A549 (cell line): ENCODE measurements at regions not wholly inside any gene's neighbourhood (a gene's known extent, or its start where the extent isn't known, plus 50 kb on each side); places are given as distances from the start of the nearest gene placed in this dataset.

ENCODE experiments used
- CBX8 ChIP-seq: fragments of 200-600 bp; sonication (generic); IDR thresholded peaks from 2 replicates; pipeline ENCODE4 v1.6.1; 2016
- CEBPB ChIP-seq, 2 experiments: fragments of >200 bp in 1 of 2; sonication (Bioruptor Twin) in 1 of 2; formaldehyde crosslinking in 1 of 2; IDR thresholded peaks; 2 replicates each; pipeline ENCODE4 v1.6.1; 2012 to 2016
- CTCF ChIP-seq: fragments of >200 bp; sonication (Bioruptor Twin); formaldehyde crosslinking; IDR thresholded peaks from 3 replicates; pipeline ENCODE4 v1.5.1; 2016
- ELK1 ChIP-seq: fragments of 150-350 bp; IDR thresholded peaks from 2 replicates; pipeline ENCODE4 v1.6.1; 2014; ENCODE audit warnings: low read depth, mild to moderate bottlenecking, low read length
- EP300 ChIP-seq, 2 experiments: fragments of >200 bp; sonication (Bioruptor Twin); formaldehyde crosslinking; IDR thresholded peaks; 2 replicates in 1 of 2; 3 replicates in 1 of 2; pipeline ENCODE4 v1.6.1; 2016 to 2017
- HOXA7 ChIP-seq: fragments of 250-450 bp; sonication (Bioruptor Pico); IDR thresholded peaks from 2 replicates; pipeline ENCODE4 v1.5.0; 2020; ENCODE audit warnings: mild to moderate bottlenecking, moderate library complexity
- HOXB13 ChIP-seq: fragments of 250-450 bp; sonication (Bioruptor Pico); IDR thresholded peaks from 2 replicates; pipeline ENCODE4 v1.5.0; 2020; ENCODE audit warnings: low read depth, mild to moderate bottlenecking, moderate library complexity
- NR3C1 ChIP-seq: fragments of >200 bp; sonication (Bioruptor Twin); formaldehyde crosslinking; IDR thresholded peaks from 3 replicates; pipeline ENCODE4 v1.6.1; 2017
- PBX3 ChIP-seq: IDR thresholded peaks from 2 replicates; pipeline ENCODE4 v1.6.1; 2012
- POLR2A ChIP-seq: IDR thresholded peaks from 2 replicates; pipeline ENCODE4 v1.6.1; 2012; ENCODE audit warnings: mild to moderate bottlenecking, low read length
- RAD21 ChIP-seq, 2 experiments: fragments of >200 bp in 1 of 2; sonication (Bioruptor Twin) in 1 of 2; formaldehyde crosslinking in 1 of 2; IDR thresholded peaks in 1 of 2; conservative IDR thresholded peaks in 1 of 2; 2 replicates in 1 of 2; 3 replicates in 1 of 2; pipeline ENCODE4 v1.6.1; 2012 to 2018; ENCODE audit warnings: inconsistent platforms in 1 of 2
- RCOR1 ChIP-seq: fragments of 150-350 bp; IDR thresholded peaks from 2 replicates; pipeline ENCODE4 v1.6.1; 2014; ENCODE audit warnings: antibody characterized with exemption, low read length, low read depth
- RNF2 ChIP-seq: fragments of 200-600 bp; sonication (generic); IDR thresholded peaks from 2 replicates; pipeline ENCODE4 v1.6.1; 2016; ENCODE audit warnings: low read depth, mild to moderate bottlenecking, antibody characterized with exemption, moderate library complexity, borderline replicate concordance
- USF2 ChIP-seq: fragments of 450-650 bp; IDR thresholded peaks from 2 replicates; pipeline ENCODE4 v1.6.1; 2014; ENCODE audit warnings: antibody characterized with exemption

GRCh38 chr6:126439040-126439439 lies 99.1 kb downstream of the CENPW start:
- TF ChIP-seq POLR2A = no peak
- TF ChIP-seq USF2 = no peak
- TF ChIP-seq RAD21 (conservative IDR thresholded peaks at IDR 0.05 in 1 of 2, IDR thresholded peaks at IDR 0.05 in 1 of 2) = no peak
- no peak for TF ChIP-seq CBX8
- no peak for TF ChIP-seq PBX3
- no peak for TF ChIP-seq CTCF
- no peak for TF ChIP-seq ELK1
- no peak for TF ChIP-seq RCOR1
- no peak for TF ChIP-seq HOXB13 (CRISPR knock-in tag)
- TF ChIP-seq CEBPB (IDR thresholded peaks at IDR 0.05) = no peak
- no peak for TF ChIP-seq NR3C1
- no peak for TF ChIP-seq HOXA7 (CRISPR knock-in tag)
- TF ChIP-seq RNF2 = no peak
- TF ChIP-seq EP300 (IDR thresholded peaks at IDR 0.05) = no peak
